AML-193 (cell line): ENCODE measurements at regions not wholly inside any gene's neighbourhood (a gene's known extent, or its start where the extent isn't known, plus 50 kb on each side); places are given as distances from the start of the nearest gene placed in this dataset.

Source experiments
- DNase-seq, 2 experiments: peaks; one replicate each; lab custom pipeline; 2025; lab: John Stamatoyannopoulos, UW

GRCh38 chr3:152054315-152054714, 180.9 kb downstream of the SUCNR1 start:
- DNase-seq: no peak

- no peak for DNase-seq
Measured at GRCh38 chr3:152056073-152056472, 182.6 kb downstream of the SUCNR1 start.

- DNase-seq: no peak
Measured at GRCh38 chr3:152056481-152056880, 183.0 kb downstream of the SUCNR1 start.

GRCh38 chr3:152056987-152057386, 183.5 kb downstream of the SUCNR1 start:
- DNase-seq: no peak

- no peak for DNase-seq
Measured at GRCh38 chr3:152058856-152059255, 185.4 kb downstream of the SUCNR1 start.

- no peak for DNase-seq
Measured at GRCh38 chr3:152060701-152061100, 187.3 kb downstream of the SUCNR1 start.

GRCh38 chr3:152061296-152061695, 187.9 kb downstream of the SUCNR1 start:
- DNase-seq: no peak

GRCh38 chr3:152069871-152070270, 196.4 kb downstream of the SUCNR1 start:
- DNase-seq: no peak

- DNase-seq: no peak
Measured at GRCh38 chr3:152071315-152071714, 197.4 kb upstream of the MBNL1 start.

GRCh38 chr3:152071924-152072323, 196.8 kb upstream of the MBNL1 start:
- peak; percentile 87 to 93 for DNase-seq

- DNase-seq: no peak
Measured at GRCh38 chr3:152073267-152073666, 195.5 kb upstream of the MBNL1 start.

GRCh38 chr3:152076148-152076547, 192.6 kb upstream of the MBNL1 start:
- peak; percentile 38 to 48 for DNase-seq

- no peak for DNase-seq
Measured at GRCh38 chr3:152079980-152080379, 188.7 kb upstream of the MBNL1 start.

- DNase-seq: no peak
Measured at GRCh38 chr3:152083135-152083534, 185.6 kb upstream of the MBNL1 start.

- DNase-seq: no peak
Measured at GRCh38 chr3:152084441-152085158, 184.1 kb upstream of the MBNL1 start.

GRCh38 chr3:152087153-152087552, 181.6 kb upstream of the MBNL1 start:
- no peak for DNase-seq

- DNase-seq: no peak
Measured at GRCh38 chr3:152089528-152089927, 179.2 kb upstream of the MBNL1 start.

GRCh38 chr3:152091725-152092124, 177.0 kb upstream of the MBNL1 start:
- DNase-seq: no peak

- DNase-seq: no peak
Measured at GRCh38 chr3:152093901-152094300, 174.8 kb upstream of the MBNL1 start.

- DNase-seq: no peak
Measured at GRCh38 chr3:152094406-152094805, 174.3 kb upstream of the MBNL1 start.

GRCh38 chr3:152095472-152095871, 173.3 kb upstream of the MBNL1 start:
- DNase-seq: no peak

- DNase-seq: no peak
Measured at GRCh38 chr3:152096280-152096906, 172.3 kb upstream of the MBNL1 start.

- no peak for DNase-seq
Measured at GRCh38 chr3:152097120-152097519, 171.6 kb upstream of the MBNL1 start.

- no peak for DNase-seq
Measured at GRCh38 chr3:152097770-152098169, 171.0 kb upstream of the MBNL1 start.
